AG20443 (cell line): ENCODE measurements at regions not wholly inside any gene's neighbourhood (a gene's known extent, or its start where the extent isn't known, plus 50 kb on each side); places are given as distances from the start of the nearest gene placed in this dataset.
A peak's percentile ranks its signal among the peaks of the same experiment; 100 is the strongest.
"Not testable (repeated sequence)": the region's sequence is repeated elsewhere in the genome, so short reads cannot be mapped to it uniquely, and the experiment has no call there.

ENCODE experiments used
- DNase-seq: peaks from one replicate; pipeline ENCODE4 v3.0.0; 2012; ENCODE audit warnings: low spot score, mixed read lengths

DNA sequence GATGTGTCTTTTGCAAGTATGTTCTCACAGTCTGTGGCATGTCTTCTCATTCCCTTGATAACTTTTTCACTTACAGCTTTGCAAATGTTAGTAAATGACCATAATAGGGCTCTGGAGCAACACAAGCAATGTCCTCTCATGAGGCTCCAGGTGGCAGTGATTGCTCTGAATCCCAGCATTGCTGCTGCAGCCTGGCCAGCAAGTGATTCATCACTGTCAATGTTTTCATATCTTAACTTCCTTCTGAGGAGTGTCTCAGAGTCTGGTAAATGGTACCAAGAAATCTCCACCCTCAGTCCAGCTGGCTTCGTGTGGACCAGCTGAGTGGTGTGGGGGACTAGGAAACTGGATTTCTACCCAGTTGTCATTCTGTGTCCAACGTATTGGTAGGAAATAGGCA lies 139.6 kb downstream of the MYLK4 start:
- no peak for DNase-seq

DNA sequence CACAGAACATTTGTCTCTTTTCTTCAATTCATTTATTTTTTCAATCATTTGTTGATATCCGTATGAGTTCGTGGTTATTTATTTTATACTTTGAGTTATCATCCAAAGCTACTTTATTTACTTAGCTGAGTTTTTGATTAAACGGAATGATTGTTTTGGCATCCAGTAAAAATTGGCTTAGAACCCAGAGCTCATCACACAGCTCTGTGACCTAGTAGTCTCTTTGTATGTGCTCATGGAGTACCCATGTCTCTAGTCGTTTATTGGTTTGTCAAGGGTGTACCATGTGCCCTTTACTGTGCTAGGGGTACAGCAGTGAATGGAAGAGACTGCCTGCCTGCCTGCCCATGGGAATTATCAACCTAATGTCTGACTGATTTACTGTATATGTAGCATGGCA lies 142.2 kb downstream of the MYLK4 start:
- DNase-seq: no peak

DNA sequence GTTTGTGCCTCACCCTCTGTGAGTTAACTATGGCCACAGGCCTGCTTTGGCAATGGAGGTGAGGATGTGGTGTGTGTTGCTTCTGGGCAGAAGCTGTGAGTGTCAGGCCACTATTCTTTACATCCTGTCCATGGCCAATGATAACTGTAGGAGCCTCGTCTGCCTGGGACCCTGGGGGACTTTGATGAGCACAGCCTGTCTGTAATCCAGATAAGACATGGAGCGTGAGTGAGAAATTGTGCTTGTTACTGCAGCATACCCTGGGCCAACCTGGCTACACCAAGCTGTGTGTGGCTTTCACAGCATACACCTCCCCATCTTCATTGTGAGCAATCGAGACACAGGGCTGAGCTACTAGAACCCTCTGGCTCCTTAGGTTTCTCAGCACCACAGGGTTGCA lies 150.4 kb downstream of the MYLK4 start:
- no peak for DNase-seq

DNA sequence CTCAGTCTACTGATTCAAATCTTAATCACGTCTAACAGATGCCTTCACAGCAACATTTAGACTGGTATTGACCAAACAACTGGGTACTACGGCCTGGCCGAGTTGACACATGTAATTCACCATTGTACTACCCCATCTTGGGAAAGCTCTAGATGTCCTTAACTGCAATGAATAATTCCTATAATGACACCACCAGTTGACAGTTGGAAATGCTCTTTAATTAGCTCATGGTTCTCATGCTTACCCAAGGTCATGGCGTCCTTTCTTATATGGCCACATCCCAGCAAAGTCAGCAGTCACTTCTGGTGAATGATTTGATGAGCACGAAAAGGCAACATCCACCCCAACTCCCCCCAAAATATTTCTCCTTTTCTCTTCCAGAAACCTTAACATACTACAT lies 150.9 kb downstream of the MYLK4 start:
- no peak for DNase-seq

DNA sequence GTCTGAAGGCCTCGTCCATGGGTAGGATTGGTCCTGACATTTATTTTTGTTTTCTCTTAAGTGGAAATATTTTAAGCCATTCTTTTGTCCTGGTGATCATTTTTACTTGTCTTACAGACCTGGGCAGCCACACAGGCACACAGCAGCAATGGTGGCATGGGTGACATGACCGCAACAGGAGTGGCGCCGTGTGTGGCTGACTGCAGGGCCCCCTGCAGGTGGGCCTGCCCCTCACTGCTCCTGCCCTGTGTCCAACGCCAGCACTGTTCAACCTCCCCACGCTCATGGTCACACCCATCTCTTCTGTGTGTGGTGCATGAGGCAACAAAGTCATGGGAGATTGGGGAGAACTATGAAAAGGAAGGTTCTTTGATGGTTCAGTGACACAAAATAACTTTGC lies 151.9 kb downstream of the MYLK4 start:
- no peak for DNase-seq

DNA sequence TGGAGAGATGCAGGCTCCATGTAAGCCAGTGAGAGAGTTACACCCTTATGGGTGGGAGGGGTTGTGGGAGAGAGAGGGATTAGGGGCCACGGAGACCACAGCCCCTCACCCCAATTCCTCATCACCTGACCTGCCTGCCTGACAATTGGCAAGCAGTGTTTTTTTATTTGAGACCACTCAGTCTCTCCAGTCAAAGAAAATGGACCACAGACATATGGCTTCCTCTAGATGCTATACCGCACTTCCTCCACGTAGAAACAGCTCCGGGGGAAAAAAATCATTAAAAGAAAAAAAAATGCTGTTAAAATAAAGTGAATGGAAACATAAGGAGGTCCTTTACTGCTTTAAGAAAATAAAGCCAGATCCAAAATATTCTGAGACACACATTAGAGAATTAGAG lies 152.7 kb downstream of the MYLK4 start:
- no peak for DNase-seq

DNA sequence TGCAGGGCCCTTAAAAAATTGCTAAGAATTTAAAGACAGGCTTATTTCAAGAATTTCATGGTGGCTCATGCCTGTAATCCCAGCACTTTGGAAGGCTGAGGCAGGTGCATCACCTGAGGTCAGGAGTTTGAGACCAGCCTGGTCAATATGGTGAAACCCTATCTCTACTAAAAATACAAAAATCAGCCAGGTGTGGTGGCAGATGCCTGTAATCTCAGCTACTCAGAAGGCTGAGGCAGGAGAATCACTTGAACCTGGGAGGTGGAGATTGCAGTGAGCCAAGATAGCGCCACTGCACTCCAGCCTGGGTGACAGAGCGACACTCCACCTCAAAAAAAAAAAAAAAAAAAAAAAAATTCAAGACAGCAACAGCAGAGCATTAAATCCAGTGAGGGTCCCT lies 153.3 kb downstream of the MYLK4 start:
- DNase-seq: not testable (repeated sequence)

DNA sequence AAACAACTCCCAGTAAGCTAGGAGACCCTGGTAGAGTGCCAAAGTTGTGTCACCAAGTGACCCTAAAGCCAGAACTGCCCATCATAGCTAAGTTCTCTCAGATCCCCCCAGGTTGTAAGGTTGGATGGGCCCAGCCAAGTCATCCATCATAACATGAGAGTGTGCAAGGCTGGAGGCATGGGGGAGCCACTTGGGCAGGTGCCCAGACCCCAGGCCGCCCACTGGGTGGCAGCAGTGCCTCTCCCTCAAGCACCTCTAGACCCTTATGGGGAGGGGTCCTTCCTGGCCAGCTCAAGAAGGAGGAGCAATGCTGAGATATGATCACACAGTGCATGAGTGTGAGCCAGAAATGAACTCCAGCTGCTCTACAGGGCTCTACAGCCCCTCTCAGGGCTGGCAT lies 154.5 kb downstream of the MYLK4 start:
- DNase-seq: no peak

DNA sequence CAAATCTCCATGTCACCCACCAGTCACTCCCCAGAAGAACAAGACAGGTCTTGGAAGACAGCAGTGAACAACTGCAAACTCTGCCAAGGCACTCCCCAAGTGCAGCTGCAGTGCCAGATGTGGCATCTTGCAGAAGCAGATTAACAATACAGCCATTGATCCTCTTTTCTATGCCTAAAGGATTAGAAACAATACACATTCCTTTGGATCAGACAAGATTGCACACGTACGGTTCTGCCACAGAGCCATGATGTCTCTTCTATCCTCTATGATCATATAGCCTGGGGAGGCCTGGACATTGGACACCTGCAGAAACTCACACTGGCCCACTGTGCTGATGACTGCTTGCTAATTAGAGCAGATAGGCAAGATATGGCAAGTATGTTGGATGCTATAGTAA lies 155.9 kb downstream of the MYLK4 start:
- DNase-seq: no peak

DNA sequence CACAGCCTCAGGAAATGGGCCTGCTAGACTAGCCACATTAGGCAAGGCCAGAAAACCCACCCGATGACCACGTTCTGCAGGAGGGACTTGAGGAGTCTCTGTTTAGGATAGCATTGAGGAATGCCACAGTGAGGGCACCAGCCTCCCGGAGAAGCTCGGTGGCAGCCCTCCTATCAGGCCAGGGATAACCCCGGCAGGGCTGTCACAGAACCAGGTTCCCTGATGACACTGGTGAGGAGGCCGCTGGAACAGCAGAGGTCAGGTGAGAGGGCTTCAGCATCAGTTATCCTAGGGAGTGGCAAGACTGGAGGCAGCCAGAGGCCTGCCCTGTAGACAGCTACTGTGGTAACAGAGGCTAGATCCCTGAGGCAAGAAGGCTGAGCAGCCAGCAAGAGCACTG lies 157.6 kb downstream of the MYLK4 start:
- DNase-seq: no peak

DNA sequence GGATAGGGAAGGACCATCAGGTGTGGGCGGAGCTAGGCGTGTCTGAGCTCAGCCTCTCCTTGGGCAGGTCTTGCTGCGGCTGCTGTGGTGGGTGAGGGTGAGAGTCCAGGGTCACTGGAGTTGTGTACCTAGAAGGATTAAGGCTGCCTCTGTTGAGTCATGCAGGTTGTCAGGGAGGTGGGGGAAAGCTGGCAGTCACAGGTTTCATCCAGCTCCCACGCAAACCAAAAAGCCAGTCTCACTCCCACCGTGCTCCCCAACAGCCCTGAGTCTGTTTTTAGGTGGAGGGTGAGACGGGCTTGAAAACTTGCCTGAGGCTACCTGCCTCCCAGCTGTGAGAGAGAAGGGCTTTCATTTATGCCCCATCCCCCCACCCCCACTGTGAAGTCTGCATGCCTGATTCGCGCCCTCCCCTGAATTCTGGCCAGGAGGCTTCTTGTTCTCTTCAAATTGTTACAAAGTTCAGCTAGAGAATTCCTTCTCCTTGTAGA lies 161.5 kb downstream of the MYLK4 start:
- no peak for DNase-seq

DNA sequence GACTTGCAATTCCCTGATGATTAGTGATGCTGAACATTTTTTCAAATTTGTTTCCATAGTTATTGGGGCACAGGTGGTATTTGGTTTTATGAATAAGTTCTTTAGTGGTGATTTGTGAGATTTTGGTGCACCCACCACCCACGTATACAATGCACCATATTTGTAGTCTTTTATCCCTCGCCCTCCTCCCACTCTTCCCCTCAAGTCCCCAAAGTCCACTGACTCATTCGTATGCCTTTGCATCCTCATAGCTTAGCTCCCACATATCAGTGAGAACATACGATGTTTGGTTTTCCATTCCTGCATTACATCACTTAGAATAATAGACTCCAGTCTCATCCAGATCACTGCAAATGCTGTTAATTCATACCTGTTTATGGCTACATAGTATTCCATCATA lies 167.3 kb downstream of the MYLK4 start:
- DNase-seq: no peak

DNA sequence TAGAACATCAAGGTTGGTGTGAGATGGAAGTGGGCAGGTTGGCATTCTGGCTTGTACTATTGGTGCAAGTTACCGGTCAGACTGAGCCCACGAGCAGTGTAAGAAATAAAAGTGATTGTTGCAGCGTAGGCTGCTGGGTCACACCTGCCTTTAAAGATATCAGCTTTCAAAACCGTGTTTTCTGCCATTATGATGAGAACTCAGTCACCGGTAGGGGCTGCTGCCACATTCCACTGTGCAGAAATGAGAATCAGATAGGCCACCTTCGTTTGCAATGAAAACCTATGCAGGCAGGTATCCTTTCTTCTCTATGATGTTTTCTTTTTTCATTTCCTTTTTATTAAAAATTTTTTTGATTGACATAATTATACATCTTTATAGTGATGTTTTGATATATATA lies 168.5 kb downstream of the MYLK4 start:
- no peak for DNase-seq

DNA sequence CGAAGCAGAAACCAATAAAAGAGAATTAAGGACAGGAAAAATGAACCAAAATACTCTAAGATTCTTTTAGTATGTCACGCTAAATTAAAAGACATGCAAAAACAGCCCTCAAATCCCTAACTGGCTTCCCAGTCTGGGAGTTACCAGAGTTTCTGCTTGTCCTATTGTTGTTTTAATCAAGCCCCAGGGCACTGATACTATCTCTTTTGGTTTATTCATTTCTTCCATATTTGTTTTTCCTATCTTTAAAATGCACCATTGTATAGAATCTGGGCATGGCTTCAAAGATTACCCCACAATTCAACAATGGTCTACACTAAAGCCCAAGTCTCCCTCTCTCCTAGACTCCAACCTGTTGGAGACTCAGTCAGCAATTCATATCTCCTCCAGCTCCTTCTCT lies 169.1 kb downstream of the MYLK4 start:
- DNase-seq: no peak

DNA sequence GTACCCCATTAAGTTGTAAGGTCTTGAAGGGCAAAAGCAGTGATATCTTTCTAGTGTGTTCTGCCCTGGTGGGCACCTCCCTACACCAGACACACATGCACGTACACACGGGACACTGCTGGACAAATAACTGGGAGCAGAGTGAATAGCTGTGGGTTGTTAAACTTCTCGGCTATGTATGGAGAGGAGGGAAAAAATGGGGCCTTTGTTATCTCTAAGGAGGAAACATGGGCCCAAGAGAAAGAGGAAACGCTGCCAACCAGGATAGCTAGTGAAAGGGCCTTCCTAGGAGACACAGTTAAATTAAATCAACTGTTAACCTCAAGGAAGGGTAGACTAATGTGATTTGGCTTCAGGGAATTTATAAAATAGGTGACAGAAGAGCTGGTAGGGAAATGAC lies 169.7 kb downstream of the MYLK4 start:
- no peak for DNase-seq

DNA sequence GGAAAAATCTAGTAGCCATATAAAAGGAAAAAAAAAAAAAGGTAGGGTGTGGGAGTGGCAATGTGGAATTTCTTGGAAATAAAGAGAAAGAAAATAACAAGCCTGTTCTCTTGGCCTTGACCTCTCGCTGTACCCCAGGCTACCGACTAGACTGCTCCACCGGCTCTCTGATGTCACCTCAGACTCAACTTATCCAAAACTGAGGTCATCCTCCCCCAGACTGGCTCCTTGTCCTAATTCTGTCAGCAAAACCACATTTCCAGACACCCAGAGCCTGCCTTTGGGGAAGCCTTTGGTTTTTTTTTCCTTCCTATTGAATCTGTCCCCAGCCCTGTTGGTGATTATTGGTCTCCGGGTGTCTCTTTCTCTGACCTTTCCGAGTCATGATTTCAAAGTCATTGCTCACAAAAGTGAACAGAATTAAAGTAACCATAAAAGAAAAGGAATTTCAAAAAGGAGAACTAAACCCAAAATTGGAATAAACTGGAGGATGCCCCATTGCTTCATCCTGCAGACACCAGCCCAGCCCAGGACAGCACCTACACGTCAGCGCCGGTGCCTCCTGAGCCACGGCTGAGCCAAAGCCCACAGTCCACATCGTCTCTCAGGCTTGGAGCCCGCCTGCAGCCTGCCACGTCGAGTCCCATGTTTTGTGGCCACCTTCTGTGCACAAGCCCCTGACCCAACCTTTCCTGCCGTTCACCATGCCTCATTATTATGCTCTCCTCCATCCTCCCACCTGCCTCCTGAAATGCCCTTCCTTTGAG lies 170.7 kb downstream of the MYLK4 start:
- no peak for DNase-seq

DNA sequence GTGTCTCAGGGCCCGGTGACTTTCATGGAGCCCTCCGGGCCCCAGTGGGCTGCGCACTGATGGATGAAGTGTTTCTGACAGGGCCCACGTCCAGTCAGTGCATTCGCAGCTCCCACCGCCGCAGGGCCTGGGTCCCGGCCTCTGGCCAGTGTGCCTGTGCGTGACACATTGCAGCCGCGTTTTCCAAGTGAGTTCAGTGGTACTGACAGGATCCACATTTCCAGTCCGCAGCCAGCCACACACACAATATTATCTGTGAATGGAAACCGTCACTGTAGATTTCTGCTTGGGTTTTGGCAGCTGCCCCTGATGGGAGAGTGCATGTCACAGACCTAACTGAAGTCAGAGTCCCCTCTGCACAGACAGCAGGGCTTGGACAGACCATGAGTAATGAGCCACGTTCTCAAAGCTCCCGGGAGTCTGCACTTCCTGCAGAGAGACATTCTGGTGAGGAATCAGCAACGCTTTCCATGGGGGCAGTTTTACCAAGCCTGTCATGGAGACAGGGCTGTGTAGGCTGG lies 171.4 kb downstream of the MYLK4 start:
- DNase-seq: peak; percentile 44

DNA sequence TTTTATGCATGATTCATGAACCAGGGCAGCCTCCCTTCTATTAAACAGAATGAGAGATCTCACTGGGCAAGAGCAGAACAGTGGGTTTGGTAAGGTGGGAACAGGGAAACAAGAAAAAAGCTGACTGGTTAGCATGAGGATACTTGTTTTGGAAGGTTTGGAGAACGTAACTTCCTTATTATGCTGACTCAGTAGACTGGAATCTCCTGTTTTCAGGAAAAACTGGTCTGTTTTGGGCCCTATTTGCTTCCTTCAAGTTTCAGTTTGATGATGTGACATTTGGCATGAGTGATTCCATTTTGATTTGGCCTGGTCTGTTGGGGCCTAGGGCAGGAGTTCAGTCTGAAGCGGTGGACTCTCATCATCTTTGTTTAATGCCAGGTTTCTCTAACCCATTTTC lies 172.0 kb downstream of the MYLK4 start:
- DNase-seq: no peak

DNA sequence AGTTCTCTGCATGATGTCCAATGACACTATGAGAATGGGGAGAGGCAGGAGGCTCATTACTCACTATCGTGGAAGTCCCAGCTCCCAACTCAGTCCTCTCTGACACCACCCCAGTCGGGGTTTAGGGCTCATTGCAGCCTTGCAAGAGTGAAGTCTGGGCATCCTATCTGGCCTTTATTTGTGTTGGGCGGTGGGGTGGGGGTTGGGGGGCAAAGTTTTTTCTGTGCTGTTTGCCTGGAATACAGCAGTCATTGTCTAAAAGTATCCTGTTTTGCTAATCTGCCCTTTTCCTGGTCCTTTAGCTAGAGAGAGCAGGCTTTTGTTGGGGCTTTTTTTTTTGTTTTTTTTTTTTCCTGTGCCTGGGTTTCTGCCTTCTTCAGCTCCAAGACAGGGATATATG lies 174.2 kb downstream of the MYLK4 start:
- DNase-seq: no peak

DNA sequence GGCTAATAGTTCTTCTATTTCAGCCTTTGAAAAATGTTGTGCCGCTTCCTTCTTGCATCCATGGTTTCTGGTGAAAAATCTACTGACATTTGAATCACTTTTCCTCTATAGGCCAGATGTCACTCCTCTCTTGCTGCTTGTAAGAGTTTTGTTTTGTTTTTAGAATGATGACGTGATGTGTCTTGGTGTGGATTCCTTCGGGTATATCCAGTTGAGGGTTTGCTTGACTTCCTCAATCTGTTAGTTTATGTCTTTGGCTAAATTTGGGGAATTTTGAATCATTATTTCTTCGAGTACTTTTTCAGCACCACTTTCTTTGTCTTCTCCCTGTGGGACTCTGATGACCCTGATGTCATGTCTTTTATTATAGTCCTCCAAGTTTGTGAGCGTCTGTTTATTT lies 175.5 kb downstream of the MYLK4 start:
- no peak for DNase-seq

DNA sequence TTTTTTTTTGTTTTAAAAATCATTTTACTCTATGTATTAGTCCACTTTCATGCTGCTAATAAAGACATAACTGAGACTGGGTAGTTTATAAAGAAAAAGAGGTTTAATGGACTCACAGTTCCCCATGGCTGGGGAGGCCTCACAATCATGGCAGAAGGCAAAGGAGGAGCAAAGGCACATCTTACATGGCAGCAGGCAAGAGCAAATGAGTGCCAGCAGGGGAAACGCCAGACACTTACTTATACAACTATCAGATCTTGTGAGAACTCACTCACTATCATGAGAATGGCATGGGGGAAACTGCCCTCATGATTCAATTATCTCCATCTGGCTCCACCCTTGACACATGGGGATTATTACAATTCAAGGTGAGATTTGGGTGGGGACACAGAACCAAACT lies 181.3 kb downstream of the MYLK4 start:
- not testable (repeated sequence) for DNase-seq

DNA sequence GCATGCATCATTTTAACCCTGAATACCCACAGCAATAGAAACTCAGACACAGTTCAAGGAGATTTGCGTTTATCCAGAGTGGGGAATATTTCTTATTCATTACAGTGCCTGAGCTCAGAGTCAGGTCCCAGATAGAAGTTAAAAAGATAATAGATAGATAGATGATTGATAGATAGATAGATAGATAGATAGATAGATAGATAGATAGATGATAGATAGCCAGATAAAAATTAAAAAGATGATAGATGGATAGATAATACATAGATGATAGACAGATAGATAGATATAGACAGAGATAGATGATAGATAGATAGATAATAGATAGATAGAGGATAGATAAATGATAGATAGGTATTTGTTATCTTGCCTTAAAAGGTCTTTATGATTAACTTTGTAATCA lies 184.7 kb downstream of the MYLK4 start:
- no peak for DNase-seq

DNA sequence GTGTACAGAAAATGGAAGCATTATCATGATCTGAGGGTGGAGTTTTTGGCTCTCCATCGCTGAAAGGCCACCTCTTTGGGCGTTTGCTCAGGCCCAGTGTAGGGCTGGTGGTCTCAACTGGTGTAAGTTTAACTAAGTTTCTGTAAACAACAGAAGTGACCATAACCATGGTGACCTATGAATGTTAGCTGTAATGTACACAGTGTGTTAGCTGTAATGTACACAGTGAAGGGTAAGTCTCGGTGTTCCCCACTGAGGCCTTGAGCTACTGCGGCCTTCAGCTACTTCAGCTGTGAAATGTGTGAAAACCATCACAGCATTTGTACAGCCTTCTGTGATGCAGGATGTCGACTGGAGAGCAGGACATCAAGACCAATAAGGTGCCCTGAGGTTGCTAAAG lies 185.2 kb downstream of the MYLK4 start:
- no peak for DNase-seq

DNA sequence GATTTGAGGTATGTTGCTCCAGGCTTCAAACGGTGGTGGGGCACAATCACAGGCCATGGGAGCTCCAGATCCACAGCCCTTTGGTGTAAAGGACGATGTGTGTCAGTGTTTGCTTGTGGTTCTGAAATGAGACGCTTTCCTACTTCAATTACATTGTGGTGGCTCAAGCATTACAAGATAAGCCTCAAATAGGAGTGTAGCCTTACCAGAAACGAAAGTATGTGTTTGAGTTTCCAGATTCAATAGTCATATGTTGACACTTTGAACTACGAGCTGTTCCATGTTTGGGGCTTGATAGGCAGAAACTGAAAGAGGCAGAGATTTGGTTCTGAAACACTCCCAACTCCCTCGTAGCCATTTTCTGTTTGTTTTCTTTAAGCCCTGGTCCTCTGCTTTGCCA lies 187.1 kb downstream of the MYLK4 start:
- no peak for DNase-seq
